AG04449 (cell line): ENCODE measurements at regions not wholly inside any gene's neighbourhood (a gene's known extent, or its start where the extent isn't known, plus 50 kb on each side); places are given as distances from the start of the nearest gene placed in this dataset.
A peak's percentile ranks its signal among the peaks of the same experiment; 100 is the strongest.

Experiments used
- CTCF ChIA-PET: fragments of 350-600 bp; formaldehyde crosslinking; extraction: SDS; loops from one replicate; lab custom pipeline; 2021; ENCODE audit warnings: antibody characterized with exemption; lab: Yijun Ruan, JAX
- POLR2A ChIA-PET: fragments of 400-600, 350-600 bp; formaldehyde crosslinking; extraction: SDS; loops from one replicate; lab custom pipeline; 2020; ENCODE audit warnings: antibody characterized with exemption, inconsistent platforms; lab: Yijun Ruan, JAX
- DNase-seq: peaks from one replicate; pipeline ENCODE4 v3.0.0-alpha.2; 2010; ENCODE audit warnings: low read depth, low spot score
- H3K4me3 ChIP-seq: 2 replicates; pipeline ENCODE4 v1.5.1; 2011; ENCODE audit warnings: low read depth, mild to moderate bottlenecking, control low read depth, low read length
- CTCF ChIP-seq: IDR thresholded peaks from one replicate; pipeline ENCODE4 v1.5.1; 2011; ENCODE audit warnings: mild to moderate bottlenecking, moderate library complexity, low read length, control low read depth, inconsistent platforms; ENCODE audit not compliant: insufficient read depth; ENCODE audit errors: missing control alignments

- no peak overlapping the region for H3K4me3 ChIP-seq
- POLR2A ChIA-PET, result no interaction called here
- no peak for DNase-seq
- CTCF ChIA-PET, result no interaction called here
- no peak for TF ChIP-seq CTCF
Observed at GRCh38 chr9:103757062-103757461, 337.0 kb upstream of the SMC2 start.

- no peak for TF ChIP-seq CTCF
- ChIA-PET CTCF (no interaction called here), POLR2A (no interaction called here)
- no peak for DNase-seq
- no peak overlapping the region for H3K4me3 ChIP-seq
Observed at GRCh38 chr9:103761466-103761865, 332.6 kb upstream of the SMC2 start.

- no peak for DNase-seq
- peak; percentile 42 for TF ChIP-seq CTCF
- ChIA-PET CTCF (no interaction called here), POLR2A (no interaction called here)
- no peak overlapping the region for H3K4me3 ChIP-seq
Observed at GRCh38 chr9:103789686-103790085, 304.4 kb upstream of the SMC2 start.

GRCh38 chr9:103798620-103799019 is 295.5 kb upstream of the SMC2 start:
- ChIA-PET POLR2A (no interaction called here), CTCF (no interaction called here)
- DNase-seq, result no peak
- no peak overlapping the region for H3K4me3 ChIP-seq
- TF ChIP-seq CTCF, result no peak

GRCh38 chr9:103799959-103800358 is 294.1 kb upstream of the SMC2 start:
- CTCF ChIA-PET, result no interaction called here
- DNase-seq, result no peak
- TF ChIP-seq CTCF, result no peak
- POLR2A ChIA-PET, result no interaction called here
- H3K4me3 ChIP-seq, result no peak overlapping the region

GRCh38 chr9:103802068-103802467 is 292.0 kb upstream of the SMC2 start:
- POLR2A ChIA-PET, result no interaction called here
- no peak for TF ChIP-seq CTCF

GRCh38 chr9:103803245-103803644 is 290.9 kb upstream of the SMC2 start:
- no peak for TF ChIP-seq CTCF
- no peak for DNase-seq
- CTCF ChIA-PET, result no interaction called here
- POLR2A ChIA-PET, result interaction anchor here (0.6 kb wide), 1 partner anchor 20 kb away, joined by 3 read pairs; no protein-coding TSS in a partner anchor
- no peak overlapping the region for H3K4me3 ChIP-seq

More at GRCh38 chr9:103802068-103802467, 292.0 kb upstream of the SMC2 start:
- H3K4me3 ChIP-seq, result no peak overlapping the region
- DNase-seq, result no peak
- CTCF ChIA-PET, result no interaction called here
